NB4 (cell line): ENCODE measurements at regions not wholly inside any gene's neighbourhood (a gene's known extent, or its start where the extent isn't known, plus 50 kb on each side); places are given as distances from the start of the nearest gene placed in this dataset.

Experiments used
- MYC ChIP-seq: IDR thresholded peaks from 2 replicates; pipeline ENCODE4 v1.6.1; 2011; ENCODE audit warnings: low read depth, low read length
- POLR2A ChIP-seq: IDR thresholded peaks from 2 replicates; pipeline ENCODE4 v1.6.1; 2011; ENCODE audit warnings: mild to moderate bottlenecking; ENCODE audit not compliant: insufficient read length; ENCODE audit errors: extremely low read depth
- TF ChIP-seq, protein P1 (sequence below): IDR thresholded peaks from one replicate; pipeline ENCODE4 v1.5.1; 2012; ENCODE audit warnings: low read depth, low read length

DNA sequence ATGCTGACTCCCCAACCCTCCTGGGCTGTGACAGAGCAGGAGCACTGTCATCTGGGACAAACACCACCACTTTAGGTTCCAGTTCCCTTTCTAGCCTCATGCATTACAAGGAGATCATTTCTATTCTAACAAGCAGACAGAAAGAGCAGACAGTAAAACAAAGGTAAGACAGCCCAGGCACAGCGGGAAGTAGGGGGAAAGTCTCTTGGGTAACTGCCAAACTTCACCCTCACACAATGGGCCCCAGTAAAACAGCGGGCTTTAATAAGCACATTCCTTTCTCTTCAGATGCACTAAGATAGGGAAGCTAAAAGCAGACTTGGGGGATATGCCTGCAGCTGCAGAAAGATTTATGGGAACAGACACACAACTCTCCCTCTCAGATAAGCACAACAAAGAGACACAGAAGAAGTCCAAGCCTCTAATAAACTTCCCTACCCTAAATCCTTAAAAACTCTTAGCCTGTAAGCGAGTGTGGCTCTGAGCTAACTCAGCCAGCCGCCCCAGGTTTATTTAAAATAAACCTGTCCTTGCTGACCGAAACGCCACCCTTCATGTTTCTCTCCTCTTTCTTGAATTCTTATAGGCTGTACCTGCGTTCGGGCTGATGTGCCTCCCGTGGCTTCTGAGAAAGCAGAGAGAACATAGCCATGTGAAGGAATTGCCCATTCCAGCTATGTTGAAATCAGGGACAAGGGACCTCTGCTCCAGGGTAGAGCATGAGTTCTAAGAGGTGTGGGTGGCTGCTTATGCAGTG lies 726.8 kb upstream of the DDX18 start:
- no peak for TF ChIP-seq POLR2A
- TF ChIP-seq, protein P1, sequence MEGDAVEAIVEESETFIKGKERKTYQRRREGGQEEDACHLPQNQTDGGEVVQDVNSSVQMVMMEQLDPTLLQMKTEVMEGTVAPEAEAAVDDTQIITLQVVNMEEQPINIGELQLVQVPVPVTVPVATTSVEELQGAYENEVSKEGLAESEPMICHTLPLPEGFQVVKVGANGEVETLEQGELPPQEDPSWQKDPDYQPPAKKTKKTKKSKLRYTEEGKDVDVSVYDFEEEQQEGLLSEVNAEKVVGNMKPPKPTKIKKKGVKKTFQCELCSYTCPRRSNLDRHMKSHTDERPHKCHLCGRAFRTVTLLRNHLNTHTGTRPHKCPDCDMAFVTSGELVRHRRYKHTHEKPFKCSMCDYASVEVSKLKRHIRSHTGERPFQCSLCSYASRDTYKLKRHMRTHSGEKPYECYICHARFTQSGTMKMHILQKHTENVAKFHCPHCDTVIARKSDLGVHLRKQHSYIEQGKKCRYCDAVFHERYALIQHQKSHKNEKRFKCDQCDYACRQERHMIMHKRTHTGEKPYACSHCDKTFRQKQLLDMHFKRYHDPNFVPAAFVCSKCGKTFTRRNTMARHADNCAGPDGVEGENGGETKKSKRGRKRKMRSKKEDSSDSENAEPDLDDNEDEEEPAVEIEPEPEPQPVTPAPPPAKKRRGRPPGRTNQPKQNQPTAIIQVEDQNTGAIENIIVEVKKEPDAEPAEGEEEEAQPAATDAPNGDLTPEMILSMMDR = no peak
- TF ChIP-seq MYC = no peak
